ENCODE measurements at regions not wholly inside any gene's neighbourhood (a gene's known extent, or its start where the extent isn't known, plus 50 kb on each side); places are given as distances from the start of the nearest gene placed in this dataset.
A peak's percentile ranks its signal among the peaks of the same experiment; 100 is the strongest.
"Not testable (repeated sequence)": the region's sequence is repeated elsewhere in the genome, so short reads cannot be mapped to it uniquely, and the experiment has no call there.

- no peaks in the 10 kb centered on the region for H3K4me1 Mint-ChIP-seq (ENCODE audit: low read depth)
- H3K27me3 Mint-ChIP-seq = peaks cover 23% of the 10 kb centered on the region
- H3K36me3 Mint-ChIP-seq (ENCODE audit: low read depth) = no peaks in the 10 kb centered on the region
- H3K9me3 Mint-ChIP-seq = no peaks in the 10 kb centered on the region
- H3K27ac Mint-ChIP-seq = no peak overlapping the region
- no peak overlapping the region for H3K4me3 Mint-ChIP-seq
- DNase-seq = no peak
These were observed 164.5 kb upstream of the PROK2 start for GRCh38 chr3:71949442-71949841.

GRCh38 chr3:71944482-71945065, 159.6 kb upstream of the PROK2 start:
- Mint-ChIP-seq H3K4me1 (ENCODE audit: low read depth) (no peaks in the 10 kb centered on the region), H3K27ac (no peak overlapping the region), H3K27me3 (peaks cover 34% of the 10 kb centered on the region), H3K36me3 (ENCODE audit: low read depth) (no peaks in the 10 kb centered on the region), H3K4me3 (no peak overlapping the region), H3K9me3 (no peaks in the 10 kb centered on the region)
- DNase-seq = no peak

- peaks cover 1% of the 10 kb centered on the region for H3K4me1 Mint-ChIP-seq (ENCODE audit: low read depth)
- no peaks in the 10 kb centered on the region for H3K9me3 Mint-ChIP-seq
- DNase-seq = no peak
- peaks cover 32% of the 10 kb centered on the region for H3K27me3 Mint-ChIP-seq
- no peak overlapping the region for H3K27ac Mint-ChIP-seq
- H3K4me3 Mint-ChIP-seq = no peak overlapping the region
- H3K36me3 Mint-ChIP-seq (ENCODE audit: low read depth) = no peaks in the 10 kb centered on the region
These were observed 157.7 kb upstream of the PROK2 start for GRCh38 chr3:71942432-71943187.

- peaks cover 18% of the 10 kb centered on the region for H3K27me3 Mint-ChIP-seq
- no peak for DNase-seq
- H3K4me1 Mint-ChIP-seq (ENCODE audit: low read depth) = peaks cover 1% of the 10 kb centered on the region
- no peak overlapping the region for H3K27ac Mint-ChIP-seq
- no peaks in the 10 kb centered on the region for H3K9me3 Mint-ChIP-seq
- no peak overlapping the region for H3K4me3 Mint-ChIP-seq
- no peaks in the 10 kb centered on the region for H3K36me3 Mint-ChIP-seq (ENCODE audit: low read depth)
These were observed 155.5 kb upstream of the PROK2 start for GRCh38 chr3:71940486-71940885.

- not testable (repeated sequence) for H3K4me1 Mint-ChIP-seq (ENCODE audit: low read depth); DNase-seq
These were observed 153.1 kb upstream of the PROK2 start for GRCh38 chr3:71938081-71938480.

GRCh38 chr3:71936681-71937080, 151.7 kb upstream of the PROK2 start:
- no peak overlapping the region for H3K27ac Mint-ChIP-seq
- no peaks in the 10 kb centered on the region for H3K36me3 Mint-ChIP-seq (ENCODE audit: low read depth)
- H3K27me3 Mint-ChIP-seq = peaks cover 5% of the 10 kb centered on the region
- H3K4me1 Mint-ChIP-seq (ENCODE audit: low read depth) = peaks cover 1% of the 10 kb centered on the region
- H3K4me3 Mint-ChIP-seq = no peak overlapping the region
- H3K9me3 Mint-ChIP-seq = no peaks in the 10 kb centered on the region
- no peak for DNase-seq

More at GRCh38 chr3:71938081-71938480, 153.1 kb upstream of the PROK2 start:
- H3K27me3 Mint-ChIP-seq; H3K36me3 Mint-ChIP-seq (ENCODE audit: low read depth); H3K27ac Mint-ChIP-seq; H3K9me3 Mint-ChIP-seq; H3K4me3 Mint-ChIP-seq: not testable (repeated sequence)

- no peak overlapping the region for H3K27ac Mint-ChIP-seq
- H3K4me3 Mint-ChIP-seq = no peak overlapping the region
- peaks cover 2% of the 10 kb centered on the region for H3K27me3 Mint-ChIP-seq
- peaks cover 1% of the 10 kb centered on the region for H3K4me1 Mint-ChIP-seq (ENCODE audit: low read depth)
- no peaks in the 10 kb centered on the region for H3K36me3 Mint-ChIP-seq (ENCODE audit: low read depth)
- no peaks in the 10 kb centered on the region for H3K9me3 Mint-ChIP-seq
- no peak for DNase-seq
These were observed 149.7 kb upstream of the PROK2 start for GRCh38 chr3:71934520-71935270.

- no peak for DNase-seq
- Mint-ChIP-seq H3K4me1 (ENCODE audit: low read depth) (no peaks in the 10 kb centered on the region), H3K27me3 (peaks cover 2% of the 10 kb centered on the region), H3K27ac (no peak overlapping the region), H3K4me3 (no peak overlapping the region), H3K9me3 (no peaks in the 10 kb centered on the region), H3K36me3 (ENCODE audit: low read depth) (no peaks in the 10 kb centered on the region)
These were observed 147.0 kb upstream of the PROK2 start for GRCh38 chr3:71931922-71932321.

GRCh38 chr3:71930056-71930991, 145.4 kb upstream of the PROK2 start:
- Mint-ChIP-seq H3K4me3 (no peak overlapping the region), H3K9me3 (no peaks in the 10 kb centered on the region), H3K36me3 (ENCODE audit: low read depth) (no peaks in the 10 kb centered on the region), H3K27ac (no peak overlapping the region), H3K4me1 (ENCODE audit: low read depth) (peaks cover 7% of the 10 kb centered on the region), H3K27me3 (peaks cover 6% of the 10 kb centered on the region)
- DNase-seq = peak; percentile 36

GRCh38 chr3:71928212-71928611, 143.3 kb upstream of the PROK2 start:
- H3K4me1 Mint-ChIP-seq (ENCODE audit: low read depth) = peaks cover 7% of the 10 kb centered on the region
- no peak overlapping the region for H3K27ac Mint-ChIP-seq
- peaks cover 6% of the 10 kb centered on the region for H3K27me3 Mint-ChIP-seq
- H3K9me3 Mint-ChIP-seq = no peaks in the 10 kb centered on the region
- no peaks in the 10 kb centered on the region for H3K36me3 Mint-ChIP-seq (ENCODE audit: low read depth)
- DNase-seq = no peak
- no peak overlapping the region for H3K4me3 Mint-ChIP-seq

GRCh38 chr3:71927505-71928066, 142.6 kb upstream of the PROK2 start:
- Mint-ChIP-seq H3K27ac (no peak overlapping the region), H3K4me3 (no peak overlapping the region), H3K27me3 (peaks cover 6% of the 10 kb centered on the region), H3K36me3 (ENCODE audit: low read depth) (no peaks in the 10 kb centered on the region), H3K9me3 (no peaks in the 10 kb centered on the region), H3K4me1 (ENCODE audit: low read depth) (peaks cover 7% of the 10 kb centered on the region)
- no peak for DNase-seq

GRCh38 chr3:71926616-71927015, 141.7 kb upstream of the PROK2 start:
- H3K4me3 Mint-ChIP-seq = no peak overlapping the region
- H3K9me3 Mint-ChIP-seq = no peaks in the 10 kb centered on the region
- peaks cover 4% of the 10 kb centered on the region for H3K27me3 Mint-ChIP-seq
- H3K36me3 Mint-ChIP-seq (ENCODE audit: low read depth) = no peaks in the 10 kb centered on the region
- H3K4me1 Mint-ChIP-seq (ENCODE audit: low read depth) = peaks cover 7% of the 10 kb centered on the region
- DNase-seq = no peak
- no peak overlapping the region for H3K27ac Mint-ChIP-seq

- H3K4me3 Mint-ChIP-seq = no peak overlapping the region
- no peaks in the 10 kb centered on the region for H3K9me3 Mint-ChIP-seq
- DNase-seq = no peak
- H3K27ac Mint-ChIP-seq = no peak overlapping the region
- no peaks in the 10 kb centered on the region for H3K36me3 Mint-ChIP-seq (ENCODE audit: low read depth)
- H3K27me3 Mint-ChIP-seq = peaks cover 4% of the 10 kb centered on the region
- H3K4me1 Mint-ChIP-seq (ENCODE audit: low read depth) = peaks cover 7% of the 10 kb centered on the region
These were observed 141.3 kb upstream of the PROK2 start for GRCh38 chr3:71926262-71926600.
